Osteocyte (in vitro differentiated cells): ENCODE measurements at regions not wholly inside any gene's neighbourhood (a gene's known extent, or its start where the extent isn't known, plus 50 kb on each side); places are given as distances from the start of the nearest gene placed in this dataset.

Experiments
- DNase-seq: peaks from one replicate; pipeline ENCODE4 v3.0.0; 2021; ENCODE audit warnings: mixed read lengths; ENCODE audit not compliant: unreplicated experiment; ENCODE audit errors: extremely low spot score
- H3K27ac Mint-ChIP-seq: one replicate; pipeline ENCODE4 v1.8.0; 2021; ENCODE audit warnings: mild to moderate bottlenecking, mixed read lengths; ENCODE audit not compliant: unreplicated experiment
- H3K27me3 Mint-ChIP-seq: one replicate; pipeline ENCODE4 v1.8.0; 2021; ENCODE audit warnings: mixed read lengths; ENCODE audit not compliant: unreplicated experiment
- H3K36me3 Mint-ChIP-seq: one replicate; pipeline ENCODE4 v1.8.0; 2021; ENCODE audit warnings: mixed read lengths; ENCODE audit not compliant: unreplicated experiment
- H3K4me1 Mint-ChIP-seq: one replicate; pipeline ENCODE4 v1.8.0; 2021; ENCODE audit warnings: mixed read lengths; ENCODE audit not compliant: unreplicated experiment
- H3K4me3 Mint-ChIP-seq: one replicate; pipeline ENCODE4 v1.8.0; 2021; ENCODE audit warnings: mild to moderate bottlenecking, moderate library complexity, mixed read lengths; ENCODE audit not compliant: unreplicated experiment
- H3K9me3 Mint-ChIP-seq: one replicate; pipeline ENCODE4 v1.8.0; 2021; ENCODE audit warnings: mixed read lengths; ENCODE audit not compliant: unreplicated experiment
- TF ChIP-seq, protein P1 (sequence below): fragments of 200-600 bp; sonication (generic); IDR thresholded peaks from 2 replicates; pipeline ENCODE4 v1.5.0; 2021; ENCODE audit warnings: antibody characterized with exemption, mild to moderate bottlenecking, moderate library complexity

DNA sequence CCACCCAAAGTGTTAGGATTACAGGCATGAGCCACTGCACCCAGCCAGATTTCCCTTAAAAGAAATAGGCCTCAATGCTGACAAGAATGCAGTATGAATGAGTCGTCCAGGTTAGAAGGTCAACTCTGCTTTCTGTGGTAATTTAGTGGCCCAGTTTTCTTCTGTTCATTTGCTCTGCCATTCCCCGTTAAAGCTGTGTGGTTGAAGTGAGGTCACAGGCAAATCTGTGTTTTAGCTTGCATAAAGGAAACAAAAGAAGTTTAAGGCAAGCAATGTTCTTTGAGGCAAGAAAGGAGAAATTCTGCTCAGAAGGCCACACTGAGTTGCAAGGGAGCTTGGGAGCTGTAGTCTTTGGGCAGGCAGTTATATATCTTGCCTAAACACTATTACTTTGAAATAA, 176.8 kb downstream of the LARP7 start:
- Mint-ChIP-seq H3K4me3 (no peak overlapping the region), H3K9me3 (no peaks in the 10 kb centered on the region), H3K27ac (no peak overlapping the region), H3K36me3 (no peaks in the 10 kb centered on the region), H3K27me3 (no peaks in the 10 kb centered on the region), H3K4me1 (peaks cover 12% of the 10 kb centered on the region)
- TF ChIP-seq, protein P1, sequence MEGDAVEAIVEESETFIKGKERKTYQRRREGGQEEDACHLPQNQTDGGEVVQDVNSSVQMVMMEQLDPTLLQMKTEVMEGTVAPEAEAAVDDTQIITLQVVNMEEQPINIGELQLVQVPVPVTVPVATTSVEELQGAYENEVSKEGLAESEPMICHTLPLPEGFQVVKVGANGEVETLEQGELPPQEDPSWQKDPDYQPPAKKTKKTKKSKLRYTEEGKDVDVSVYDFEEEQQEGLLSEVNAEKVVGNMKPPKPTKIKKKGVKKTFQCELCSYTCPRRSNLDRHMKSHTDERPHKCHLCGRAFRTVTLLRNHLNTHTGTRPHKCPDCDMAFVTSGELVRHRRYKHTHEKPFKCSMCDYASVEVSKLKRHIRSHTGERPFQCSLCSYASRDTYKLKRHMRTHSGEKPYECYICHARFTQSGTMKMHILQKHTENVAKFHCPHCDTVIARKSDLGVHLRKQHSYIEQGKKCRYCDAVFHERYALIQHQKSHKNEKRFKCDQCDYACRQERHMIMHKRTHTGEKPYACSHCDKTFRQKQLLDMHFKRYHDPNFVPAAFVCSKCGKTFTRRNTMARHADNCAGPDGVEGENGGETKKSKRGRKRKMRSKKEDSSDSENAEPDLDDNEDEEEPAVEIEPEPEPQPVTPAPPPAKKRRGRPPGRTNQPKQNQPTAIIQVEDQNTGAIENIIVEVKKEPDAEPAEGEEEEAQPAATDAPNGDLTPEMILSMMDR = no peak
- DNase-seq = no peak

DNA sequence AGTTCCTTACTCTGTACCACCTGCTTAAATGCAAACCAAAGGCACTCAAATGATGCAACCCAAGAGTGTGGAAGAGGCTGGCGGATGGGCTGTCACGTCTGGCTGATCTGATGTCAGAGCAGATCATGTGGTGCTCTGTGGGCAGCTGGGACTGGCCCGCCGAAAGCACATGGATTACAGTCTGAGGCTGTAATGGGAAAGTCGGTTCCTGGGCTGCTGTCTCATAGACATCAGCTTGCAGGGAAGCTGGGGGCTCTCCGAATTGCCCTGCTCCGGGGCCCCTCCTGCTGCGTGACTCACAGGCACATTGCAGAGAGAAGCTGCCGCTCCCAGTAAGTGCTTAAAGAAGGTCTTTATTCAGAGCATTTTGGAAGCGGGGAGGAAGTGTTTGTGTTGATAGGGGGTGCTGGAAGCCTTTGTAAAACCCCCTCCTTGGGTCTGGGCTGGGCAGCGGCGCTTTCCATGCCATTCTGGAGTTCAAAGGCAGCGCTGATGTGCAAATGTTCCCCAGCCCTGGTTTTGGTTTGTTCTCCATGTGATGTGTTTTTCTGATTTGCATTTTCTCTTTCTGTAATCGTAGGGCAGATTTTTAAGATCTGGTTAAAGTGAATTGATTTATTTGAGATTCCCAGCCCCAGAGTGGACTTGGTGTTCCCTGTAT, 181.1 kb downstream of the LARP7 start:
- H3K27ac Mint-ChIP-seq = peak overlapping the region; percentile 85
- H3K36me3 Mint-ChIP-seq = no peaks in the 10 kb centered on the region
- no peaks in the 10 kb centered on the region for H3K27me3 Mint-ChIP-seq
- H3K4me3 Mint-ChIP-seq = peak overlapping the region; percentile 83
- H3K9me3 Mint-ChIP-seq = no peaks in the 10 kb centered on the region
- peak; percentile 86 for DNase-seq
- peaks cover 15% of the 10 kb centered on the region for H3K4me1 Mint-ChIP-seq
- TF ChIP-seq, protein P1 = peak; percentile 28

DNA sequence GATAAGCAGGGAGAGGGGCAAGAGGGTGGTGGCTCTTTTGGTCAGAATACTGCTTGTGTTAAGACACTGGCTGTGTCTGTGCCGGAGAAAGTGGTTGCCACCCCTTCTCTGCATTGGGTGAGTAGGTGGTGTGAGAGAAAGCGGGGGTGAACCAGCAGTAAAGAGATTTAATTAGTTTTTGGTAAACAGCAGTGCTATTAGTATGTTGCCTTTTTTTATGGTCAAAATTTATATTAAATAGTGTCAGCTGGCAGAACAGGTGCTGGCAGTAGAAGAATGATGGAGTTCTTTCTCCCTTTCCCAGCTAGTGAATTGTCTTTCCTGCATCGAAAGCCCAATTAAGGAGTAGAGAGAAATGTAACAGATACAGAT, 181.6 kb downstream of the LARP7 start:
- peak overlapping the region; percentile 85 for H3K27ac Mint-ChIP-seq
- DNase-seq = no peak
- no peaks in the 10 kb centered on the region for H3K36me3 Mint-ChIP-seq
- H3K9me3 Mint-ChIP-seq = no peaks in the 10 kb centered on the region
- TF ChIP-seq, protein P1 = no peak
- no peaks in the 10 kb centered on the region for H3K27me3 Mint-ChIP-seq
- H3K4me3 Mint-ChIP-seq = peak overlapping the region; percentile 83
- peaks cover 15% of the 10 kb centered on the region for H3K4me1 Mint-ChIP-seq

DNA sequence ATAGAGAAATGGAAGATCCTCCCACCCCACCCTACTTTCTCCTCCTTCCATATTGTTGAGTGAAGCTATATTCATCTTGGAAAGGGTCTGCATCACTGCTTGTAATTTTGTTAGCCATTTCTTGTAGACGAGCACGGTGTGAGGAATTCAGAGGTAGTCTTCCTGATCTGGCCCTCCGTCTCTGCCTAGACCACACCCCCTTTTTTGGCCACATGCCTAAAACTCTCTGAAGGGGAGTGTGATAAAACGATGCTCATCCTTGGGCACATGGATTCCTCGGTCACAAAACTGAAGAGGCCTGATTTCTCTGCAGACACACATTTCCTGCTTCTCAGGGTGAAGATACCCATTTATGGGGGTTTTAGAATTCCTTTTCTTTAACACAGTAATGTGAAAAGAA, 182.8 kb downstream of the LARP7 start:
- Mint-ChIP-seq H3K9me3 (no peaks in the 10 kb centered on the region), H3K27me3 (no peaks in the 10 kb centered on the region), H3K4me3 (peak overlapping the region; percentile 21), H3K27ac (no peak overlapping the region), H3K4me1 (peaks cover 15% of the 10 kb centered on the region), H3K36me3 (no peaks in the 10 kb centered on the region)
- DNase-seq = no peak
- TF ChIP-seq, protein P1 = no peak

DNA sequence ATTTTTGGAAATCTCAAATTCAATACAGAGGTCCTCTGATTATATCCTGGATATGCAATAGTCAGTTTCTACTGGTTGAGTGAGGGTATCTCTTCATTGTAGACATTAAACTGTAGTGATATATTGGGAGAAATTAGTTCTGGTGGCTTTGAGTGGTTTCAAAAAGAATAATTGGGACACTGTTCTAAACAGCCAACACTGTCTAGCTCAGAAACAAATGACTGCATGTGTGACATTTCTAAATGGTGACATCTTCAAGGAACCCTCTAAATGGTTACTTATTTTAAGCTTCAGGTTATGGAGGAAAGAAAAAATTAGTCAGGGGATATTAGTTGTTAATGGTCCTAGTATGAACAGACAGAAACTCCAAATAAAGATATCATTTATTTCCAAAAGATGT, 186.2 kb downstream of the LARP7 start:
- no peak overlapping the region for H3K27ac Mint-ChIP-seq
- H3K36me3 Mint-ChIP-seq = no peaks in the 10 kb centered on the region
- H3K4me1 Mint-ChIP-seq = peaks cover 9% of the 10 kb centered on the region
- H3K27me3 Mint-ChIP-seq = no peaks in the 10 kb centered on the region
- no peaks in the 10 kb centered on the region for H3K9me3 Mint-ChIP-seq
- TF ChIP-seq, protein P1 = no peak
- no peak for DNase-seq
- H3K4me3 Mint-ChIP-seq = no peak overlapping the region
